ENCODE measurements at regions not wholly inside any gene's neighbourhood (a gene's known extent, or its start where the extent isn't known, plus 50 kb on each side); places are given as distances from the start of the nearest gene placed in this dataset.

DNA sequence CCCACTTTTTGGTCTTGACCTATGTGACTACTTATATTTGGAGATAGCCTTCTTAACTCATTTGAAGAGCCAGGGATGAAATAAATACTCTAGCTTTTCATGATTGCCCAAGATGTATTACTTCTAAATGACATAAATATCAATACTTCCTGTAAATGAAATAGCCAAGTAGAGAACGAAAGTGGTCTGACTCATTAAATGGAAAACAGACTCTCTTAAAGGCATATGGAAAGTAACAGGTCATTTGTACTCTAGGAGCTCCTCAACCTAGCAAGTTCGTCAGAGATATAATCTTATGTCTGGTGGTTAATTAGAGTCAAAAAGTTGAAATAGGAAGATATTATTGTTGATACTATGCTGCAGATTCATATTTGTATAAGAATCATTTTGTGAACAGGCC lies 1105.4 kb downstream of the TUSC7 start:
- H2BK120ac ChIP-seq (ENCODE audit: insufficient read depth, low read length, poor library complexity), result no peak overlapping the region
- H3K79me2 ChIP-seq (ENCODE audit: control insufficient read depth, insufficient read depth, low read length, poor library complexity), result no peaks in the 10 kb centered on the region
- H3K4me3 ChIP-seq (ENCODE audit: low read depth, low read length), result no peak overlapping the region
- no peak overlapping the region for H4K8ac ChIP-seq (ENCODE audit: low read depth, low read length)
- DNase-seq, result no peak
- no peak overlapping the region for H3K14ac ChIP-seq (ENCODE audit: low read length)
- no peaks in the 10 kb centered on the region for H3K27me3 ChIP-seq (ENCODE audit: insufficient read depth, low read length)
- H3K4ac ChIP-seq (ENCODE audit: low read depth, low read length), result no peak overlapping the region
- H2AK5ac ChIP-seq (ENCODE audit: low read length), result no peak overlapping the region
- H2AFZ ChIP-seq (ENCODE audit: insufficient read depth, low read length, poor library complexity), result no peak overlapping the region
- H3K79me1 ChIP-seq (ENCODE audit: low read length), result no peaks in the 10 kb centered on the region
- no peaks in the 10 kb centered on the region for H3K36me3 ChIP-seq (ENCODE audit: control insufficient read depth in 1 of 2, insufficient read depth in 2 of 2, low read length in 2 of 2)
- no peak overlapping the region for H3K18ac ChIP-seq (ENCODE audit: low read length)
- no peaks in the 10 kb centered on the region for H3K4me1 ChIP-seq (ENCODE audit: control insufficient read depth in 1 of 2, insufficient read depth in 2 of 2, low read length in 2 of 2)
- H3K23ac ChIP-seq (ENCODE audit: low read length), result no peak overlapping the region
- WGBS (ENCODE audit: extremely low coverage, insufficient coverage, insufficient read length), result no CpG with 5 or more reads among the region's 2 CpGs
- H3K9me3 ChIP-seq (ENCODE audit: insufficient read depth, low read depth, low read length), result no peaks in the 10 kb centered on the region
- no peak overlapping the region for H2BK12ac ChIP-seq (ENCODE audit: low read length)
- H3K4me2 ChIP-seq (ENCODE audit: low read length), result no peak overlapping the region
- H4K91ac ChIP-seq (ENCODE audit: low read depth, low read length), result no peak overlapping the region
- no peak overlapping the region for H3K9ac ChIP-seq (ENCODE audit: low read length)
- no peak overlapping the region for H2BK5ac ChIP-seq (ENCODE audit: low read depth, low read length, poor library complexity)
- H3K27ac ChIP-seq (ENCODE audit: low read depth, low read length), result no peak overlapping the region
- no peak overlapping the region for H4K12ac ChIP-seq (ENCODE audit: low read depth, low read length)

DNA sequence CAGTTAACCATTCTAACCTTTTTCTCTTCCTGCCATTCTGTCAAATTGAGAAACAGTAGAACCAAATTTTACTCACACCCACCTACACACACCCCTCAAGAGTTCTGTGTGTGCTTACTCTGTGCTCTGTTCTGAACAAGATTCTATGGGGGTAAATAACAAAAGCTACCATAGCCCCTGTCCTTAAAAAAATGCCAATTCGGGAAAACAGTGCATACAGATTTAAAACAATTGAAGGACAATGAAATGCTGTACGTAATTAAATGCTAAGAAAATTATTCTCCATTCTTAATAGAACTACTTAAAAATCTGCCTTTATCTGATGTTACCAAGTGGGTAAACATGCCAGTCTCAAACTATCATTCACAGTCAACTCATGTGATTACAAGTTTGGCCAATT lies 1107.5 kb downstream of the TUSC7 start:
- Histone ChIP-seq H3K4ac (ENCODE audit: low read depth, low read length) (no peak overlapping the region), H3K79me2 (ENCODE audit: control insufficient read depth, insufficient read depth, low read length, poor library complexity) (no peaks in the 10 kb centered on the region), H4K91ac (ENCODE audit: low read depth, low read length) (no peak overlapping the region), H4K12ac (ENCODE audit: low read depth, low read length) (no peak overlapping the region), H2BK120ac (ENCODE audit: insufficient read depth, low read length, poor library complexity) (no peak overlapping the region), H2AK5ac (ENCODE audit: low read length) (no peak overlapping the region), H3K79me1 (ENCODE audit: low read length) (no peaks in the 10 kb centered on the region), H3K4me3 (ENCODE audit: low read depth, low read length) (no peak overlapping the region), H3K27me3 (ENCODE audit: insufficient read depth, low read length) (no peaks in the 10 kb centered on the region), H3K27ac (ENCODE audit: low read depth, low read length) (no peak overlapping the region), H2AFZ (ENCODE audit: insufficient read depth, low read length, poor library complexity) (no peak overlapping the region), H3K9me3 (ENCODE audit: insufficient read depth, low read depth, low read length) (no peaks in the 10 kb centered on the region), H2BK5ac (ENCODE audit: low read depth, low read length, poor library complexity) (no peak overlapping the region), H3K4me1 (ENCODE audit: control insufficient read depth in 1 of 2, insufficient read depth in 2 of 2, low read length in 2 of 2) (no peaks in the 10 kb centered on the region), H3K36me3 (ENCODE audit: control insufficient read depth in 1 of 2, insufficient read depth in 2 of 2, low read length in 2 of 2) (no peaks in the 10 kb centered on the region), H2BK12ac (ENCODE audit: low read length) (no peak overlapping the region), H3K14ac (ENCODE audit: low read length) (no peak overlapping the region), H3K4me2 (ENCODE audit: low read length) (no peak overlapping the region), H3K23ac (ENCODE audit: low read length) (no peak overlapping the region), H4K8ac (ENCODE audit: low read depth, low read length) (no peak overlapping the region), H3K9ac (ENCODE audit: low read length) (no peak overlapping the region), H3K18ac (ENCODE audit: low read length) (no peak overlapping the region)
- no CpG with 5 or more reads among the region's 2 CpGs for WGBS (ENCODE audit: extremely low coverage, insufficient coverage, insufficient read length)
- DNase-seq, result no peak

DNA sequence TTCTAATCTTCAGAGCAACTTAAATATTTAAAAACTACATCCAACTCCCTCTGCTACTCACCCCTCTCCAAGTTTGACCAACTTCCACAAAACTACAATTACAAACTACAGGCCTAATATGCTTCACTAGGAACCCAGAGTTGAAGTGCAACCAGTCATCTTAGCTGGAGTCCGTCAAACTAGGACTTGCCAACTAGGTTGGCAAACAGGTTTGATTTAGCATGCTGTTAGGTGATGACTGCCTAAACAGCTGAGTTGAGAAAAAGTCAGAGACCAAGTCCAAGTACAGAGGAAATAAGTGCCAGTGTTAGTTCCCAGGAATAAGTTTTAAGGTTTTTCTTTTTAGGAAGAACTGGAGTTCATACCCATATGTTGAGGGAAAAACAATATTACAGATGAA lies 1109.0 kb downstream of the TUSC7 start:
- Histone ChIP-seq H3K4me1 (ENCODE audit: control insufficient read depth in 1 of 2, insufficient read depth in 2 of 2, low read length in 2 of 2) (no peaks in the 10 kb centered on the region), H3K18ac (ENCODE audit: low read length) (no peak overlapping the region), H3K9me3 (ENCODE audit: insufficient read depth, low read depth, low read length) (no peaks in the 10 kb centered on the region), H3K36me3 (ENCODE audit: control insufficient read depth in 1 of 2, insufficient read depth in 2 of 2, low read length in 2 of 2) (no peaks in the 10 kb centered on the region), H3K14ac (ENCODE audit: low read length) (no peak overlapping the region), H3K23ac (ENCODE audit: low read length) (no peak overlapping the region), H3K4me2 (ENCODE audit: low read length) (no peak overlapping the region), H4K8ac (ENCODE audit: low read depth, low read length) (no peak overlapping the region), H2AFZ (ENCODE audit: insufficient read depth, low read length, poor library complexity) (no peak overlapping the region), H2AK5ac (ENCODE audit: low read length) (no peak overlapping the region), H3K4me3 (ENCODE audit: low read depth, low read length) (no peak overlapping the region), H4K91ac (ENCODE audit: low read depth, low read length) (no peak overlapping the region), H2BK120ac (ENCODE audit: insufficient read depth, low read length, poor library complexity) (no peak overlapping the region), H3K27ac (ENCODE audit: low read depth, low read length) (no peak overlapping the region), H3K9ac (ENCODE audit: low read length) (no peak overlapping the region), H2BK5ac (ENCODE audit: low read depth, low read length, poor library complexity) (no peak overlapping the region), H3K4ac (ENCODE audit: low read depth, low read length) (no peak overlapping the region), H3K79me2 (ENCODE audit: control insufficient read depth, insufficient read depth, low read length, poor library complexity) (no peaks in the 10 kb centered on the region), H4K12ac (ENCODE audit: low read depth, low read length) (no peak overlapping the region), H2BK12ac (ENCODE audit: low read length) (no peak overlapping the region), H3K27me3 (ENCODE audit: insufficient read depth, low read length) (no peaks in the 10 kb centered on the region), H3K79me1 (ENCODE audit: low read length) (no peaks in the 10 kb centered on the region)
- no peak for DNase-seq
- no CpG with 5 or more reads among the region's 1 CpG for WGBS (ENCODE audit: extremely low coverage, insufficient coverage, insufficient read length)

DNA sequence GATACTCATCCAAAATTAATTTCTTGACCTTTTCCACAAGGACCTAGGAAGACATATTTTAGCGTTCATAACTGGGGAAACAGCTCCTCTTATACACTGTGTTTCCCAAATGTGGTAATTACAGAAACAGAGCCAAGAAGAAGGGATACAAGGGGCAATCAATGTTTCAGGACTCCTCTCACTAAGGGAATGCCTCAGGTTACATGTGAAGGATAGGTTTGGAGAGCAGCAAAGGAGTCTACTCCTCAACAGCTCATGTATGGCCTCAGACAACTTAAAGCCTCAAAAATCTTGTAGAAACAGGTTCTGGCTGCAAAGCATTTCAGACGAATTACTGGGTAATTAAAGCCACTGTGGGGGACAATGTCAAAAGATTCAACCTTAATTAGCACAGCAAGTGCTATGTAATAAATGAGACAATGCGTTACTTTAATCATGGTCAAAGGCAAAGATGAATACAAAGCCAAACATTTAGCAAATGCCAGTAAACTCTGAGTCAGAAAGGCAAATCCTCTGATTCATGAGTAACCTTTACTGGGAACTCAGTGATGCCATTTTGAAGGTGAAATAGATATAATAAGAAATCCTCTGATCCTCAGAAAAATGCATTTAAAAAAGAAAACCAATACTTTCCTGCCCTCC lies 1111.2 kb downstream of the TUSC7 start:
- no peak overlapping the region for H2BK12ac ChIP-seq (ENCODE audit: low read length)
- no peaks in the 10 kb centered on the region for H3K79me1 ChIP-seq (ENCODE audit: low read length)
- H2AK5ac ChIP-seq (ENCODE audit: low read length), result no peak overlapping the region
- H3K4me2 ChIP-seq (ENCODE audit: low read length), result no peak overlapping the region
- H3K9ac ChIP-seq (ENCODE audit: low read length), result no peak overlapping the region
- no peaks in the 10 kb centered on the region for H3K9me3 ChIP-seq (ENCODE audit: insufficient read depth, low read depth, low read length)
- WGBS (ENCODE audit: extremely low coverage, insufficient coverage, insufficient read length), result no CpG with 5 or more reads among the region's 3 CpGs
- H2AFZ ChIP-seq (ENCODE audit: insufficient read depth, low read length, poor library complexity), result no peak overlapping the region
- no peak overlapping the region for H2BK120ac ChIP-seq (ENCODE audit: insufficient read depth, low read length, poor library complexity)
- H3K36me3 ChIP-seq (ENCODE audit: control insufficient read depth in 1 of 2, insufficient read depth in 2 of 2, low read length in 2 of 2), result no peaks in the 10 kb centered on the region
- no peak overlapping the region for H4K8ac ChIP-seq (ENCODE audit: low read depth, low read length)
- no peak overlapping the region for H3K27ac ChIP-seq (ENCODE audit: low read depth, low read length)
- H3K27me3 ChIP-seq (ENCODE audit: insufficient read depth, low read length), result no peaks in the 10 kb centered on the region
- DNase-seq, result no peak
- H3K79me2 ChIP-seq (ENCODE audit: control insufficient read depth, insufficient read depth, low read length, poor library complexity), result no peaks in the 10 kb centered on the region
- H3K4me3 ChIP-seq (ENCODE audit: low read depth, low read length), result no peak overlapping the region
- H3K14ac ChIP-seq (ENCODE audit: low read length), result no peak overlapping the region
- H2BK5ac ChIP-seq (ENCODE audit: low read depth, low read length, poor library complexity), result no peak overlapping the region
- H3K18ac ChIP-seq (ENCODE audit: low read length), result no peak overlapping the region
- no peaks in the 10 kb centered on the region for H3K4me1 ChIP-seq (ENCODE audit: control insufficient read depth in 1 of 2, insufficient read depth in 2 of 2, low read length in 2 of 2)
- no peak overlapping the region for H3K23ac ChIP-seq (ENCODE audit: low read length)
- no peak overlapping the region for H3K4ac ChIP-seq (ENCODE audit: low read depth, low read length)
- no peak overlapping the region for H4K12ac ChIP-seq (ENCODE audit: low read depth, low read length)
- no peak overlapping the region for H4K91ac ChIP-seq (ENCODE audit: low read depth, low read length)

All from trophoblast cell (in vitro differentiated cells and primary cell).